ENCODE measurements at regions not wholly inside any gene's neighbourhood (a gene's known extent, or its start where the extent isn't known, plus 50 kb on each side); places are given as distances from the start of the nearest gene placed in this dataset.

- TF ChIP-seq TCF4 (CRISPR knock-in tag; IDR thresholded peaks at IDR 0.05; ENCODE audit: borderline replicate concordance) (no peak), ISL1 (CRISPR knock-in tag; IDR thresholded peaks at IDR 0.05) (no peak), RARB (CRISPR knock-in tag; IDR thresholded peaks at IDR 0.05) (no peak), CSRNP3 (CRISPR knock-in tag; IDR thresholded peaks at IDR 0.05) (no peak), BACH2 (CRISPR knock-in tag; IDR thresholded peaks at IDR 0.05; ENCODE audit: borderline replicate concordance) (no peak), ZC3H10 (CRISPR knock-in tag; IDR thresholded peaks at IDR 0.05) (no peak), TOX (CRISPR knock-in tag; IDR thresholded peaks at IDR 0.05; ENCODE audit: borderline replicate concordance) (no peak), CSDC2 (CRISPR knock-in tag; IDR thresholded peaks at IDR 0.05) (no peak), SNAI2 (CRISPR knock-in tag; IDR thresholded peaks at IDR 0.05) (no peak), OSR1 (CRISPR knock-in tag; IDR thresholded peaks at IDR 0.05) (no peak), GLIS3 (CRISPR knock-in tag; IDR thresholded peaks at IDR 0.05) (no peak), TSHZ2 (CRISPR knock-in tag; IDR thresholded peaks at IDR 0.05) (no peak), ZNF70 (CRISPR knock-in tag; IDR thresholded peaks at IDR 0.05) (no peak)
- ATAC-seq = no peak
These were observed 695.3 kb downstream of the DIAPH3 start for GRCh38 chr13:59468396-59468795.

GRCh38 chr13:59471106-59471505 lies 692.6 kb downstream of the DIAPH3 start:
- no peak for TF ChIP-seq ZNF70 (CRISPR knock-in tag; IDR thresholded peaks at IDR 0.05)
- no peak for ATAC-seq

GRCh38 chr13:59472134-59472533 lies 691.6 kb downstream of the DIAPH3 start:
- TF ChIP-seq ZFP30 (CRISPR knock-in tag; IDR thresholded peaks at IDR 0.05) (no peak), RARB (CRISPR knock-in tag; IDR thresholded peaks at IDR 0.05) (no peak), TCF4 (CRISPR knock-in tag; IDR thresholded peaks at IDR 0.05; ENCODE audit: borderline replicate concordance) (no peak; the same call in 1 of the 2 replicates), CSDC2 (CRISPR knock-in tag; IDR thresholded peaks at IDR 0.05) (no peak), GLIS3 (CRISPR knock-in tag; IDR thresholded peaks at IDR 0.05) (no peak), BACH2 (CRISPR knock-in tag; IDR thresholded peaks at IDR 0.05; ENCODE audit: borderline replicate concordance) (no peak), TOX (CRISPR knock-in tag; IDR thresholded peaks at IDR 0.05; ENCODE audit: borderline replicate concordance) (no peak), ESRRG (CRISPR knock-in tag; IDR thresholded peaks at IDR 0.05) (0 out of 2 replicates have a peak, but pooled peaks have one; percentile 50), CREB5 (CRISPR knock-in tag; IDR thresholded peaks at IDR 0.05; ENCODE audit: low read depth) (peak; percentile 65), OSR1 (CRISPR knock-in tag; IDR thresholded peaks at IDR 0.05) (no peak), CSRNP3 (CRISPR knock-in tag; IDR thresholded peaks at IDR 0.05) (peak; percentile 75; the same call in 1 of the 2 replicates), SNAI2 (CRISPR knock-in tag; IDR thresholded peaks at IDR 0.05) (no peak), ZFP3 (CRISPR knock-in tag; IDR thresholded peaks at IDR 0.05) (no peak), ZNF8 (CRISPR knock-in tag; IDR thresholded peaks at IDR 0.05) (no peak), ISL1 (CRISPR knock-in tag; IDR thresholded peaks at IDR 0.05) (peak; percentile 98), ARNTL (CRISPR knock-in tag; IDR thresholded peaks at IDR 0.05; ENCODE audit: borderline replicate concordance, low read depth) (no peak), ZNF565 (CRISPR knock-in tag; conservative IDR thresholded peaks at IDR 0.05; ENCODE audit: low read depth) (no peak)
- peak; percentile 85 for ATAC-seq

GRCh38 chr13:59474696-59475095 lies 689.0 kb downstream of the DIAPH3 start:
- no peak for ATAC-seq
- TF ChIP-seq ZC3H10 (CRISPR knock-in tag; IDR thresholded peaks at IDR 0.05) = no peak
- no peak for TF ChIP-seq ZNF8 (CRISPR knock-in tag; IDR thresholded peaks at IDR 0.05)
- no peak for TF ChIP-seq BACH2 (CRISPR knock-in tag; IDR thresholded peaks at IDR 0.05; ENCODE audit: borderline replicate concordance)
- no peak for TF ChIP-seq ZNF565 (CRISPR knock-in tag; conservative IDR thresholded peaks at IDR 0.05; ENCODE audit: low read depth)
- no peak for TF ChIP-seq CREB5 (CRISPR knock-in tag; IDR thresholded peaks at IDR 0.05; ENCODE audit: low read depth)
- no peak for TF ChIP-seq ISL1 (CRISPR knock-in tag; IDR thresholded peaks at IDR 0.05)
- no peak for TF ChIP-seq PPARA (CRISPR knock-in tag; IDR thresholded peaks at IDR 0.05; ENCODE audit: borderline replicate concordance)
- TF ChIP-seq TOX (CRISPR knock-in tag; IDR thresholded peaks at IDR 0.05; ENCODE audit: borderline replicate concordance) = no peak
- no peak for TF ChIP-seq SNAI2 (CRISPR knock-in tag; IDR thresholded peaks at IDR 0.05)
- no peak for TF ChIP-seq OSR1 (CRISPR knock-in tag; IDR thresholded peaks at IDR 0.05)
- TF ChIP-seq ARNTL (CRISPR knock-in tag; IDR thresholded peaks at IDR 0.05; ENCODE audit: borderline replicate concordance, low read depth) = no peak
- TF ChIP-seq CSRNP3 (CRISPR knock-in tag; IDR thresholded peaks at IDR 0.05) = no peak
- TF ChIP-seq ZNF70 (CRISPR knock-in tag; IDR thresholded peaks at IDR 0.05) = no peak
- no peak for TF ChIP-seq TSHZ2 (CRISPR knock-in tag; IDR thresholded peaks at IDR 0.05)

All from SK-N-SH treated with all-trans-retinoic acid at 6 μM for 48 hours (cell line).